ENCODE measurements at regions not wholly inside any gene's neighbourhood (a gene's known extent, or its start where the extent isn't known, plus 50 kb on each side); places are given as distances from the start of the nearest gene placed in this dataset.

DNA sequence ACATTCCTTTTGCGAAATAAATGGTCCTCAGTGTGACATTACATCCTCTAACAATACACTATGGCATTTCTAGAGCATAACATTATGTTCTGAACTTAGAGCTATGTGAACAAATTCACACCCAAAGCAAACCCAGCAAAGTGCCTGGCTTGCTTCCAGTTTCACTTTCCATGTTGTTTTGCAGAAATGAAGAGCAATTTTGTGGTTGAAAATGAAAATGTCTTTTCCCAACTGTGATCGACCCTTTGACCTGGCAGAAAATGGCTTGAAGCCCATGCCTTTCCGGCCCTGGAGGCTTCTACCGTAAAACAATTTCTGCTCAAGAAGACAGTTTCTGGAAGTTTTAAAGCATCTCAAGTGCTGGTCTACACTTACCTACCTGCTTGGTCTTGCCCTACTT, 344.7 kb upstream of the RGMB start:
- POLR2A ChIA-PET (ENCODE audit: partially characterized antibody) = no interaction called here
- no peak for DNase-seq

DNA sequence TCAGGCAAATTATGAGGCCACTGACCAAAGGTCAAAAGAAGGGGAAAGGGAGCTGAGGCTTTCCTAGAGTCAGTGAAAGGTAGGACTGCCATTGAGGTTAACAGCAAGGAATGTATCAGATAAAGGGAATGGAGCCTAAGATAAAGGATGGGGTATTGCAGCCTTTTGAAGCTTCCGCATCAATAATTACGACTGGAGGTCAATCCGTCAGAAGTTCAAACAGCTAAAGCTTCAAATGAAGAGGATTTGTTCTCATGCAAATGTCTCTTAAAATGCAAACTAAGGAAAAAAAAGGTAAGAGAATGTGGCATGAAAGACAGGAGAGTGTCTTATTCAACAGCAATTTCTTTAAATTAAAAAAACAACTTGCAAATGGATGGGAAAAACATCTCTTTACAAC, 341.1 kb upstream of the RGMB start:
- CTCF ChIA-PET (ENCODE audit: partially characterized antibody) = no interaction called here

More for the DNA sequence above, 344.7 kb upstream of the RGMB start:
- H3K36me3 ChIP-seq (ENCODE audit: insufficient read depth, low read length) = no peaks in the 10 kb centered on the region
- Mint-ChIP-seq H3K4me3 (no peak overlapping the region), H3K4me1 (peaks cover 0 to 6% (median 0%) of the 10 kb centered on the region in 4 donors), H3K27ac (no peak overlapping the region), H3K27me3 (no peaks in the 10 kb centered on the region), H3K9me3 (peaks cover 0 to 1% (median 0%) of the 10 kb centered on the region in 8 donors), H3K36me3 (no peaks in the 10 kb centered on the region)
- CTCF ChIA-PET (ENCODE audit: partially characterized antibody) = no interaction called here
- H3K9me3 ChIP-seq (ENCODE audit: control insufficient read depth in 1 of 2, low read length in 2 of 2) = no peaks in the 10 kb centered on the region
- H3K4me3 ChIP-seq (ENCODE audit: low read length in 2 of 2) = no peak overlapping the region
- no peaks in the 10 kb centered on the region for H3K4me1 ChIP-seq (ENCODE audit: insufficient read depth, low read length)
- no peaks in the 10 kb centered on the region for H3K27me3 ChIP-seq (ENCODE audit: insufficient read depth, low read length)
- intact Hi-C loops (cut with micrococcal nuclease) = no loop called here
- no peak overlapping the region for H3K27ac ChIP-seq (ENCODE audit: low read depth, low read length)

DNA sequence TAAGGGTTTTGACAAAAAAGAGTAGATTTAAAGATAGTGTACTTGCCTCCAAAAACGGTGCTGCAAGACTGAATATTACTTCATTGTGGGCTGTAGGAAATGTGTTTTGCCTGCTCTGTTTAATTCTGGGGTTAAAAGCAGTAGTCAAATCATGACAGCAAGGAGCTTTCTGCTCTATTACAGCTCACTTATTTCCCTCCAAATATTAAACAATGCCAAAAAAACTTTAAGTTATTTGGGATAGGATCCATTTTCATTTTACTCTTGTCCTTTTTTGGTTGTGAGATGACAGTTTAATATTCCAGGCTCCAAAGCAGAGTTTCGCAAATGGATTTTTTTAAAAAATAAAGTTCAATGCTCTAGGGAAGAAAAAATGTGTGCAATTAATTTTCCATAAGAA, 340.4 kb upstream of the RGMB start:
- DNase-seq = no peak
- H3K27ac Mint-ChIP-seq = no peak overlapping the region
- Histone ChIP-seq H3K27ac (ENCODE audit: low read depth, low read length) (no peak overlapping the region), H3K4me1 (ENCODE audit: insufficient read depth, low read length) (no peaks in the 10 kb centered on the region), H3K27me3 (ENCODE audit: insufficient read depth, low read length) (no peaks in the 10 kb centered on the region), H3K36me3 (ENCODE audit: insufficient read depth, low read length) (no peaks in the 10 kb centered on the region), H3K4me3 (ENCODE audit: low read length in 2 of 2) (no peak overlapping the region), H3K9me3 (ENCODE audit: control insufficient read depth in 1 of 2, low read length in 2 of 2) (no peaks in the 10 kb centered on the region)
- H3K4me1 Mint-ChIP-seq = peaks cover 0 to 6% (median 0%) of the 10 kb centered on the region in 4 donors
- H3K9me3 Mint-ChIP-seq = peaks cover 0 to 8% (median 0%) of the 10 kb centered on the region in 8 donors
- ChIA-PET CTCF (ENCODE audit: partially characterized antibody) (no interaction called here), POLR2A (ENCODE audit: partially characterized antibody) (no interaction called here)
- H3K4me3 Mint-ChIP-seq = no peak overlapping the region
- no peaks in the 10 kb centered on the region for H3K27me3 Mint-ChIP-seq
- H3K36me3 Mint-ChIP-seq = no peaks in the 10 kb centered on the region
- intact Hi-C loops (cut with micrococcal nuclease) = no loop called here

More for the DNA sequence above, 341.1 kb upstream of the RGMB start:
- H3K4me3 ChIP-seq (ENCODE audit: low read length in 2 of 2) = no peak overlapping the region
- H3K27ac ChIP-seq (ENCODE audit: low read depth, low read length) = no peak overlapping the region
- H3K27me3 ChIP-seq (ENCODE audit: insufficient read depth, low read length) = no peaks in the 10 kb centered on the region
- no peaks in the 10 kb centered on the region for H3K4me1 ChIP-seq (ENCODE audit: insufficient read depth, low read length)
- intact Hi-C loops (cut with micrococcal nuclease) = no loop called here
- no peaks in the 10 kb centered on the region for H3K36me3 Mint-ChIP-seq
- H3K27me3 Mint-ChIP-seq = no peaks in the 10 kb centered on the region
- POLR2A ChIA-PET (ENCODE audit: partially characterized antibody) = no interaction called here
- peaks cover 0 to 6% (median 0%) of the 10 kb centered on the region in 4 donors for H3K4me1 Mint-ChIP-seq
- H3K36me3 ChIP-seq (ENCODE audit: insufficient read depth, low read length) = no peaks in the 10 kb centered on the region
- H3K4me3 Mint-ChIP-seq = no peak overlapping the region
- DNase-seq = no peak
- no peaks in the 10 kb centered on the region for H3K9me3 ChIP-seq (ENCODE audit: control insufficient read depth in 1 of 2, low read length in 2 of 2)
- peaks cover 0 to 8% (median 0%) of the 10 kb centered on the region in 8 donors for H3K9me3 Mint-ChIP-seq
- H3K27ac Mint-ChIP-seq = no peak overlapping the region

DNA sequence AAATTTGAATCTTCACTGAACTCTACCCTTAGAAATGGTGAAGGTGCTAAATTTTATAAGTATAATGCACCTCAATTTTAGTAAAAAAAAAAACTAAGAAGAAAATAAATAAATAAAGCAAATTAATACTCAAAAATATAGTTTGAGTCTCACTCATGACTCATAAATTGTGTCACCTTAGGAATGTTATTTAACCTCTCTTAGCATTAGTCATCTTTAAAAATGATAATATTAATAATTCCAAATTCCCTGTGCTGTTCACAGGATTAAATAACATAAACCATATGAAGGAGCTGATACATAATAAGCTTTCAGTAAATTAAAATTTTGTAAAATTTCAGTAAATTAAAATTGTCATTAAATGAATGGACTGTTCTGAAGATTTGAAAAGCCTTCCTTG, 339.8 kb upstream of the RGMB start:
- Mint-ChIP-seq H3K36me3 (no peaks in the 10 kb centered on the region), H3K4me1 (peaks cover 0 to 5% (median 0%) of the 10 kb centered on the region in 4 donors), H3K27me3 (no peaks in the 10 kb centered on the region), H3K9me3 (peaks cover 0 to 8% (median 0%) of the 10 kb centered on the region in 8 donors), H3K4me3 (no peak overlapping the region), H3K27ac (no peak overlapping the region)
- Histone ChIP-seq H3K4me1 (ENCODE audit: insufficient read depth, low read length) (no peaks in the 10 kb centered on the region), H3K36me3 (ENCODE audit: insufficient read depth, low read length) (no peaks in the 10 kb centered on the region), H3K27me3 (ENCODE audit: insufficient read depth, low read length) (no peaks in the 10 kb centered on the region), H3K4me3 (ENCODE audit: low read length in 2 of 2) (no peak overlapping the region), H3K27ac (ENCODE audit: low read depth, low read length) (no peak overlapping the region), H3K9me3 (ENCODE audit: control insufficient read depth in 1 of 2, low read length in 2 of 2) (no peaks in the 10 kb centered on the region)
- ChIA-PET POLR2A (ENCODE audit: partially characterized antibody) (no interaction called here), CTCF (ENCODE audit: partially characterized antibody) (no interaction called here)
- intact Hi-C loops (cut with micrococcal nuclease) = no loop called here
- no peak for DNase-seq

DNA sequence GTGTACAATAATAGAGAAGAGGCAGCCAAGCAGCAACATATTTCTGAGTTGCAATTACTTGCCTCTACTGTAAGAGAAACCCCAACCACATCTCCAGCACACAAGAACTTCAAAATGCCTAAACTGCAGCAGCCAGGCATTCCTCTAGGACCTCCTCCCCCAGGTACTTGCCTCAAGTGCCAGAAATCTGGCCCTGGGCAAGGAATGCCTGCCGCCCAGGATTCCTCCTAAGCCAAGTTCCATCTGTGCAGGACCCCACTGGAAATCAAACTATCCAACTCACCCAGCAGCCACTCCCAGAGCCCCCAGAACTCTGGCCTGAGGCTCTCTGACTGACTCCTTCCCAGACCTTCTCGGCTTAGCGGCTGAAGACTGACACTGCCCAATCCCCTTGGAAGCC, 336.8 kb upstream of the RGMB start:
- no peak overlapping the region for H3K4me3 ChIP-seq (ENCODE audit: low read length in 2 of 2)
- peaks cover 0 to 18% (median 9%) of the 10 kb centered on the region in 8 donors for H3K9me3 Mint-ChIP-seq
- H3K36me3 Mint-ChIP-seq = no peaks in the 10 kb centered on the region
- no peaks in the 10 kb centered on the region for H3K27me3 Mint-ChIP-seq
- H3K27me3 ChIP-seq (ENCODE audit: insufficient read depth, low read length) = no peaks in the 10 kb centered on the region
- no peaks in the 10 kb centered on the region for H3K36me3 ChIP-seq (ENCODE audit: insufficient read depth, low read length)
- H3K9me3 ChIP-seq (ENCODE audit: control insufficient read depth in 1 of 2, low read length in 2 of 2) = no peaks in the 10 kb centered on the region
- H3K4me1 ChIP-seq (ENCODE audit: insufficient read depth, low read length) = no peaks in the 10 kb centered on the region
- no peak for DNase-seq
- H3K4me3 Mint-ChIP-seq = no peak overlapping the region
- intact Hi-C loops (cut with micrococcal nuclease) = no loop called here
- H3K4me1 Mint-ChIP-seq = no peaks in the 10 kb centered on the region
- ChIA-PET CTCF (ENCODE audit: partially characterized antibody) (no interaction called here), POLR2A (ENCODE audit: partially characterized antibody) (no interaction called here)
- no peak overlapping the region for H3K27ac ChIP-seq (ENCODE audit: low read depth, low read length)
- H3K27ac Mint-ChIP-seq = no peak overlapping the region

DNA sequence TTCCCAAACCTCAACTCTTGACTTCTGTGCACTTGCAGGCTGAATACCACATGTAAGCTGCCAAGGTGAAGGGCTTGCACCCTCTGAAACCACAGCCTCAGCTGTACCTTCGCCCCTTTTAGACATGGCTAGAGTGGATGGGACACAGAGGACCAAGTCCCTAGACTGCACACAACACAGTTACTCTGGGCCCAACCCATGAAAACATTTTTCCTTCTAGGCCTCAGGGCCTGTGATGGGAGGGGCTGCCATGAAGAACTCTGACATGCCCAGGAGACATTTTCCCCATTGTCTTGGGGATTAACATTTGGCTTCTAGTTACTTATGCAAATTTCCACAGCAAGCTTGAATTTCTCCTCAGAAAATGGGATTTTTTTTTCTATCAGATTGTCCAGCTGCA, 331.0 kb upstream of the RGMB start:
- no peaks in the 10 kb centered on the region for H3K36me3 ChIP-seq (ENCODE audit: insufficient read depth, low read length)
- Mint-ChIP-seq H3K27ac (no peak overlapping the region), H3K9me3 (peaks cover 0 to 20% (median 18%) of the 10 kb centered on the region in 8 donors), H3K4me1 (no peaks in the 10 kb centered on the region), H3K27me3 (no peaks in the 10 kb centered on the region), H3K36me3 (no peaks in the 10 kb centered on the region), H3K4me3 (no peak overlapping the region)
- intact Hi-C loops (cut with micrococcal nuclease) = no loop called here
- H3K4me3 ChIP-seq (ENCODE audit: low read length in 2 of 2) = no peak overlapping the region
- no peaks in the 10 kb centered on the region for H3K4me1 ChIP-seq (ENCODE audit: insufficient read depth, low read length)
- no peak overlapping the region for H3K27ac ChIP-seq (ENCODE audit: low read depth, low read length)
- DNase-seq = no peak
- POLR2A ChIA-PET (ENCODE audit: partially characterized antibody) = no interaction called here
- CTCF ChIA-PET (ENCODE audit: partially characterized antibody) = no interaction called here
- no peaks in the 10 kb centered on the region for H3K27me3 ChIP-seq (ENCODE audit: insufficient read depth, low read length)
- no peaks in the 10 kb centered on the region for H3K9me3 ChIP-seq (ENCODE audit: control insufficient read depth in 1 of 2, low read length in 2 of 2)

DNA sequence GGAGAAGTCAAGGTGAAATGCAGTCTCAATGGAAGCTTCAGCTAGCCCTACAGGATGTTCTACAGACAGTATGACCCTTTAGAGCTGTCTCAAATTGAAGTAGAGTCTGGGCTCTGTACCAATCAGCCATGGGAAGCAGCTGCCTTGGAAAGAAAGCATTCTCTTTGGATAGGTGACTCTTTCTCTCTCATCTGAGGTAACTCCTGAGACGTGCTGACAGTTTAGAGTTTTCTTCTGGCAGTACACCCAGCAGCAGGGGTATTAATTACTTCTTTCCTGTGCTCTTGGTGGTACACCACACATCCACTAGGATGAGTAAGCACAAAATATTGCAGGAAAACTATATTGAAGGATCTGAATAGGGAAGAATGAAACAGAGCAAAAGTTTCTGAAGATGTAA, 329.6 kb upstream of the RGMB start:
- Mint-ChIP-seq H3K27ac (no peak overlapping the region), H3K4me3 (no peak overlapping the region), H3K27me3 (no peaks in the 10 kb centered on the region), H3K4me1 (no peaks in the 10 kb centered on the region), H3K36me3 (no peaks in the 10 kb centered on the region), H3K9me3 (peaks cover 0 to 20% (median 18%) of the 10 kb centered on the region in 8 donors)
- intact Hi-C loops (cut with micrococcal nuclease) = no loop called here
- Histone ChIP-seq H3K4me3 (ENCODE audit: low read length in 2 of 2) (no peak overlapping the region), H3K9me3 (ENCODE audit: control insufficient read depth in 1 of 2, low read length in 2 of 2) (no peaks in the 10 kb centered on the region), H3K27ac (ENCODE audit: low read depth, low read length) (no peak overlapping the region), H3K27me3 (ENCODE audit: insufficient read depth, low read length) (no peaks in the 10 kb centered on the region), H3K36me3 (ENCODE audit: insufficient read depth, low read length) (no peaks in the 10 kb centered on the region), H3K4me1 (ENCODE audit: insufficient read depth, low read length) (no peaks in the 10 kb centered on the region)
- CTCF ChIA-PET (ENCODE audit: partially characterized antibody) = no interaction called here
- POLR2A ChIA-PET (ENCODE audit: partially characterized antibody) = no interaction called here
- DNase-seq = no peak

DNA sequence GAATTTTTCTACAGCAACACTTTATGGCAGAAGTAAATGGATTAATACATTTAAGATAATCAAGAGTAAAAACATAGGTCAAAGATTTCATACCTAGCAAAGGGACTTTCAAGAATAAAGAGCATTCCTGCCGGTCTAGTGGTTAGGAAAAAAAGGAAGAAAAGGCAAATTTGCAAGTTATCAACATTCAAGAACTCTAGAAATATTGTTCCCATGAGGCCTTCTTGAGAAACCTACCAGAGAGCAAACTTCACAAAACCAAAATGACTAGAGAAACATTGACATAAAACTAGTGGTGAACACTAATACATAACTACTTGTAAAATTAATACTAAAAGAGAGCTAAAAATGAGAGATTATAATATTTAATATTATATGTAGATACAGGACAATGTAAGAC, 320.2 kb upstream of the RGMB start:
- CTCF ChIA-PET (ENCODE audit: partially characterized antibody) = interaction anchor here (1.2 kb wide), 1 partner anchor 28 kb away, joined by 3 read pairs; no protein-coding TSS in a partner anchor
- Mint-ChIP-seq H3K4me1 (no peaks in the 10 kb centered on the region), H3K27ac (no peak overlapping the region), H3K9me3 (no peaks in the 10 kb centered on the region), H3K4me3 (no peak overlapping the region), H3K27me3 (no peaks in the 10 kb centered on the region), H3K36me3 (no peaks in the 10 kb centered on the region)
- Histone ChIP-seq H3K27ac (ENCODE audit: low read depth, low read length) (no peak overlapping the region), H3K4me3 (ENCODE audit: low read length in 2 of 2) (no peak overlapping the region), H3K36me3 (ENCODE audit: insufficient read depth, low read length) (no peaks in the 10 kb centered on the region), H3K4me1 (ENCODE audit: insufficient read depth, low read length) (no peaks in the 10 kb centered on the region), H3K9me3 (ENCODE audit: control insufficient read depth in 1 of 2, low read length in 2 of 2) (no peaks in the 10 kb centered on the region), H3K27me3 (ENCODE audit: insufficient read depth, low read length) (no peaks in the 10 kb centered on the region)
- intact Hi-C loops (cut with micrococcal nuclease) = loop anchor here (10.0 kb wide), 1 partner anchor 322 kb away; the partner anchor contains the start of gene RGMB
- DNase-seq = no peak
- POLR2A ChIA-PET (ENCODE audit: partially characterized antibody) = no interaction called here
